Caki2 (cell line): ENCODE measurements at regions not wholly inside any gene's neighbourhood (a gene's known extent, or its start where the extent isn't known, plus 50 kb on each side); places are given as distances from the start of the nearest gene placed in this dataset.

Experiments used
- DNase-seq: peaks from one replicate; pipeline ENCODE4 v3.0.0-alpha.2; 2015; ENCODE audit warnings: low read depth
- in situ Hi-C: cut with HindIII; loops from 2 replicates; pipeline ENCODE4 v1.10.0; 2016; ENCODE audit warnings: low sequenced_read_pairs, low pct_unique_long_range_greater_than_20kb, mixed read lengths

- in situ Hi-C loops, result no loop called here
Observed at GRCh38 chr12:127310548-127310947, 956.4 kb upstream of the TMEM132C start.

GRCh38 chr12:127311720-127312364, 955.1 kb upstream of the TMEM132C start:
- in situ Hi-C loops, result no loop called here

More at GRCh38 chr12:127310548-127310947, 956.4 kb upstream of the TMEM132C start:
- no peak for DNase-seq

GRCh38 chr12:127324681-127325080, 942.3 kb upstream of the TMEM132C start:
- no peak for DNase-seq
- in situ Hi-C loops, result no loop called here

More at GRCh38 chr12:127311720-127312364, 955.1 kb upstream of the TMEM132C start:
- no peak for DNase-seq

GRCh38 chr12:127327986-127328385, 939.0 kb upstream of the TMEM132C start:
- in situ Hi-C loops, result no loop called here
- no peak for DNase-seq

- in situ Hi-C loops, result no loop called here
- no peak for DNase-seq
Observed at GRCh38 chr12:127328867-127329266, 938.1 kb upstream of the TMEM132C start.

GRCh38 chr12:127334365-127334764, 932.6 kb upstream of the TMEM132C start:
- in situ Hi-C loops, result no loop called here
- no peak for DNase-seq

GRCh38 chr12:127334912-127335644, 931.9 kb upstream of the TMEM132C start:
- in situ Hi-C loops, result no loop called here

GRCh38 chr12:127336416-127336815, 930.6 kb upstream of the TMEM132C start:
- DNase-seq, result no peak
- in situ Hi-C loops, result no loop called here

More at GRCh38 chr12:127334912-127335644, 931.9 kb upstream of the TMEM132C start:
- DNase-seq, result no peak

GRCh38 chr12:127339065-127339464, 927.9 kb upstream of the TMEM132C start:
- in situ Hi-C loops, result no loop called here

GRCh38 chr12:127340381-127340780, 926.6 kb upstream of the TMEM132C start:
- in situ Hi-C loops, result no loop called here
- no peak for DNase-seq

More at GRCh38 chr12:127339065-127339464, 927.9 kb upstream of the TMEM132C start:
- no peak for DNase-seq

- in situ Hi-C loops, result no loop called here
- DNase-seq, result no peak
Observed at GRCh38 chr12:127342861-127343260, 924.1 kb upstream of the TMEM132C start.

- in situ Hi-C loops, result no loop called here
Observed at GRCh38 chr12:127343940-127344339, 923.0 kb upstream of the TMEM132C start.

GRCh38 chr12:127351481-127352010, 915.4 kb upstream of the TMEM132C start:
- DNase-seq, result no peak
- in situ Hi-C loops, result no loop called here

More at GRCh38 chr12:127343940-127344339, 923.0 kb upstream of the TMEM132C start:
- peak; percentile 5 for DNase-seq

- in situ Hi-C loops, result no loop called here
- DNase-seq, result no peak
Observed at GRCh38 chr12:127355061-127355841, 911.7 kb upstream of the TMEM132C start.

GRCh38 chr12:127358888-127359287, 908.1 kb upstream of the TMEM132C start:
- DNase-seq, result no peak
- in situ Hi-C loops, result no loop called here

GRCh38 chr12:127360580-127360979, 906.4 kb upstream of the TMEM132C start:
- in situ Hi-C loops, result no loop called here
- peak; percentile 4 for DNase-seq

- no peak for DNase-seq
- in situ Hi-C loops, result no loop called here
Observed at GRCh38 chr12:127362121-127362520, 904.8 kb upstream of the TMEM132C start.

GRCh38 chr12:127363392-127363791, 903.6 kb upstream of the TMEM132C start:
- peak; percentile 33 for DNase-seq
- in situ Hi-C loops, result no loop called here

- in situ Hi-C loops, result no loop called here
- DNase-seq, result no peak
Observed at GRCh38 chr12:127373559-127373958, 893.4 kb upstream of the TMEM132C start.
